SW 1271 (cell line): ENCODE measurements at regions not wholly inside any gene's neighbourhood (a gene's known extent, or its start where the extent isn't known, plus 50 kb on each side); places are given as distances from the start of the nearest gene placed in this dataset.

Experiments used
- DNase-seq, 2 experiments: peaks; one replicate each; lab custom pipeline; 2025; lab: John Stamatoyannopoulos, UW

DNA sequence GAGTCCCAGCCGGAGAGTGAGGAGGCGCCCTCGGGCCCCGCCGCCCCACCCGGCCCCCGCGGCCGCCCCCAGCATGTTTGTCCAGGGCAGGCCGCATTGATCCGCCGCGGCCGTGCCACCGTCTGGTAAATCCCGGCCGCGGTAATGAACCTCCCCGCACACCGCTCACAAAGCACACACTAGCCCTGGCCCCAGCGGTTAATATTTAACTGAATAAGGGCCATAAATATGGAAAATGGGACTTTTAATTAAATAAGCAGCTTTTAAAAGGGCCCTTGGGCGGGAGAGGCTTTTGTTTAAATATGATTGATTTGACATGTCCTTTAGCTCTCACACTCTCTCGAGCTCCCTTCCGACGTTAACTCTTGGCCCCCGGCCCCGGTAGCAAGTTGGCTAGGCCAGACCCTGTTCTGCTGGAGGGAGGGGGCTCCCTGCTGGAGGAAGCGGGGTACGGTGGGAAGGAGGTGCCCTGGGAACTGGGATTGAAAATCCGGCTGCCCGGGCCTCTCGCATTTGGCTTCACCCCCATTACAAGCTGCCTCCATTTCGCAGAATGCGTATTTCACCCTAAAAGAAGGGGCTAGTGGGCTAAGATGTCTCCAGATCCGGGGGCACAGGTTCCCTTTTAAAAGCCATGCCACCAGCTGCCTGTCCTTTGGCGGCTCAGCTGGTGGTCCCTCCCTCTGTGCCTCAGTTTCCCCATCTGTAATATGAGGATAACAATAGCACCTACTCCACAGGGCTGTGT, 199.8 kb downstream of the RBM19 start:
- DNase-seq, result no peak

DNA sequence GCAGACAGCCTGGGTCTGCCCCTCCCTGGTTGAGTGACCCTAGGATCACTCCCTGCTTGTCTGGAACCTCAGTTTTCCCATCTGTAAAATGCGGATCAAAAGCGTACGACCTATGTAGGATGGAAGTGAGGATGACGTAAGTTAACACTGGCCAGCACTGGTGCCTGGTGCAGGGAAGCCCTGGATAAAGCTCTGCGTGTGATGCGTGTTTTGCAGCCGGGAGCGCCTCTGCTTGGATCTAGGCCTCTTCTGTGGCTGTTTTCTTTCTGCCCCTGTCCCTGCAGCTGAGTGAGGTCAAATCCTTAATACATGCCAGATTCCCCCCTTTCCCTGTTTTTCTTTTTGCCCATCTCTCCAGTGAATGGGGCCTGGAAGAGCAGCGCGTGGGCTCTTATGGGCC, 201.5 kb downstream of the RBM19 start:
- no peak for DNase-seq

DNA sequence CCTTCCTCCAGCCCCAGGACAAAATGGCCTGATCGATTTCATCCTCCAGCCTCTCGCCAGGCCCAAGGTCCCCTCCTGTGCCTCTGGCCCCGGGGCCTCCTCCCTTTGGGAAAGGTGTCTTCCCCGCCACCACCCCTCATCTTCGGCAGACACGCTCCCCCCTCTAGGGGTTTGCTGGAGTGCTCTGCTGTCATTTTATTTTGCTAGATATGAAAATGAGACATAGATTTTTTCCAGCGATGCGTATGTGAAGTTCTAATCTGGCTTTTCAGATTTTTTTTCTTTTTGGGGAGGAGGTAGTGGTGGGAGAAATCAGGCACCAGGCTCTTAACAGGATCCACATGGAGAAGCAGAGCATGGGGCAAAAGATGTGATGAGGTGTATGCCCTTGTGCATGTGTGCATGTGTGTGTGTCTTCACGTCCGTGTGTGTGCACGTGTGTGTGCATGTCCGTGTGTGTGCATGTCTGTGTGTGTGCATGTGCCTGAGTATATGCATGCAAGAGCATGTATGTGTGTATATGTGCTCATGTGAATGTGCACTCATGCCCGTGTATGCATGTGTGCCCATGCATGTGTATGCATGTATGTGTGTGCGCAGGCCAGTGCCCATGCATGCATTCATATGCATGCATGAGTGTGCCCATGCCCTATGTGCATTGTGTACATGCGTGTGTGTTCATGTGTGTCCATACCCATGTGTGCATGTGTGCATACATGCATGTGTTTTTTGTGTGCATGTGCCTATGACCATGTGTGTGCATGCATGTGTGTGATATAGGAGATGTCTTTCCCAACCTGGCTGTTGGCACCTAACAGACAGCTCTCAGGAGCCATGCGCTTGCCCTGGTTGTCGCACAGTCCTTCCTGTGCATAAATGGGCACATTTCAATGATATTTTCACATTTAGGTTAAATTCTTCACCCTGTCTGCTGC, 203.0 kb downstream of the RBM19 start:
- no peak for DNase-seq

DNA sequence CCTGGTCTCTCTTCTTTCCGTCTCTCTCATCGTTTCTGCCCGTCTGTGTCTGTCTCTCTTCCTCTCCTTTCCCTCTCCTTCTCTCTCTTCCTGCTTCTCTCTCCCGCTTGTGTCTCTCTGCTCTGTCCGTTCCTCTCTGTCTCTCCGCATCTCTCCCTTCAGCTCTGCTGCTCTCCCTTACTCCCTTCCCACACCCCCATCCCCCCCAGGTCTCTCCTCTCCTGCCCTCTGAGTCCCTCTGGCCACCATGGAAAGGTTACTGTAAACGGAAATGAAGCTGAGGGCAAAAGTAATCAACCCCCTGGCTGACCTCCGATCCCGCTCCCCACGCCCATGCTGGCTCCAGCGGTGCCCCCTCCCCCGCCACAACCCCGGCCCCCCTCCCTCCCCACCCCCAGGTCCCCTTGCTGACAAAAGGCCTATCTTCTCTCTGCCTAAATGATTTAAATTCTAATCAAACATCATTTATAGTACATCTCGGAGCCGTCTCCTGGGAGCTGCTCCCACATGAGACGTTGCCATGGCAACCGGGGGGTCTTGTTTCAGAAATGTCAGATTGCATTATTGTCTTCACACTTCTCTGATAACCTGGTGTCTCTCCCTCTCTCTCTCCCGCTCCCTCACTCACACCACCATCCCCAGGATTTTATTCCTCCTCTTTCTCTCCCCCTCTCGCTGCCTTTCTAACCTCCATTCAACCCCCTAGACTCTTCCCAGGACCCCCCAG, 203.8 kb downstream of the RBM19 start:
- no peak for DNase-seq

DNA sequence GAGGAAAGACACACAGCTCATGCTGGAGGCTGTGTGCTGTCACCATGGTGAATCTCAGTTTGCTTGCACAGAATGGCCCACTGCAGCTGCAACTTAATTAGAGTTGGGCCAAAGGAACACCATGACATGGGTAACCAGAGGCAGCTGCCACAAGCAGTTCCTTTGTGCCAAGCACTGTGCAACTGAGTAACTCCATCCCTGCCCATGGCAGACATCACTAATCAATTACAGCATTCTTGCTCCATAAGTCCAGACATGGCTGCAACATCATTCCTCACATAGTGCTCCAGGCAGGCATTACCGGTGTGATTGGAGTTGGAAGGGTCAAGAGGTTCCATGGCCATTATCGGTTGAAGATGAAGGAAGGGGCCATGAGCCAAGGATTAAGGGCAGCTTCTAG, 207.0 kb downstream of the RBM19 start:
- no peak for DNase-seq

DNA sequence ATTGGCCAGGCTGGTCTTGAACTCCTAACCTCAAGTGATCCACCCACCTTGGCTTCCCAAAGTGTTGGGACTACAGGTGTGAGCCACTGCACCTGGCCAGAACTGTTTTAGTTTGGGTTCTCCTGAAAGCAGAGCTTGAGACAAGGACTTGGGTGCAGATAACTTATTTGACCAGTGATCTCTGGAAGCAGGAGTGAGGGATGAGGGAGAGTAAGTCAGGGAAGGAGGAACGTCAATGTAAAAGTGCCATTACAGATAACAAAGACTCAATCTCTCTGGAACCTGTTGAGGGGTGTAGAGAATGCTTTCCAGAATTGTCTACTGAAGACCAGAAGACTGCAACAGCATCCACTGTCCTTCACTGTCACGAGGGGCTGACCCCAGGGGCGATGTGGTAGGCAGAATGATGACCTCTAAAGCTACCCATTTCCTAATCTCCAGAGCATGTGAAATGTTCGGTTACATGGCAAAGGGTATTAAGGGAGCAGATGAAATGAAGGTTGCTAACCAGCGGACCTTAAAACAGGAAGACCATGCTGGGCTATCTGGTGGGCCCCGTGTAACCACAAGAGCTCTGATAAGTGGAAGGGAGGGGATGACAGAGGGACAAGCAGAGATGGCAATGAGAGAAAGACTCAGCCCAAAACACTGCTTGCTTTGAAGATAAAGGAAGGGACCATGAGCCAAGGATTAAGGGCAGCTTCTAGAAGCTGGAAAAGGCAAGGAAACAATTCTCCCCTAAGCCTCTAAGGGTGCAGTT, 207.8 kb downstream of the RBM19 start:
- no peak for DNase-seq

DNA sequence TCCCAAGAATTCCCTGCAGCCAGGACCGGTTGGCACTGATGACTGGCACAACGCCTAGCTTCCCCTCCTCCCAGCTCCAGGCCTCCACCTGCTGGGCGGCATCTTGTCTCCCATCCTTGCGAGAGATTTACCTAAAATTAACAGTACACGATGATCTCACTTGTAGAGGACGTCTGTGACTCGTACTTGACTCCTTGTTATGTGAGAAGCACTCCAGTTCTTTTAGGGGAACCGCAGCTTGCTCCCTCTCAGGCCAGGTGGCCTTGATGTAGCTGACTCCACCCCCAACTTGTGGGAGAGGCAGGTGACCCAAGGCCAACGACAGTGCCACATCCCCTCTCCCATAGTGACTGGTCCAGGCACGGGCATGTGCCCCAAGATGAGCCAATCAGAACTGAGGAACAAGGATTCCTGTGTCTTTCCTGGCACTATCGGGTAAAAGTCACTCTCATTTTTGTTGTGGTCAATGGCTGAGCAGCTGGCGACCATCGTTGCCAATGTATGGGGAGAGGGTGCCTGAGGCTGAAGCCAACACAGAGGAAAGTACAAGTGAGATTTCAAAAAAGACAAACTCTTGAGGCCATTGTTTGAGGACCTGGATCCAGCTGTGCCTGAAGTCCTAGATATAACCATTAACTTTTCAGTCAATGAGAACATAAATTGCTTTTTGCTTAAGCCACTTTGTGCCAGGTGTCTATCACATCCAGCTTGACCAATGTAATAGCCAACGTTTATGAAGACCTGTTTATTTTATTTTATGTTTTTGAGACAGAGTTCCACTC, 208.7 kb downstream of the RBM19 start:
- peak in 1 of 2 experiments; percentile 13 for DNase-seq

DNA sequence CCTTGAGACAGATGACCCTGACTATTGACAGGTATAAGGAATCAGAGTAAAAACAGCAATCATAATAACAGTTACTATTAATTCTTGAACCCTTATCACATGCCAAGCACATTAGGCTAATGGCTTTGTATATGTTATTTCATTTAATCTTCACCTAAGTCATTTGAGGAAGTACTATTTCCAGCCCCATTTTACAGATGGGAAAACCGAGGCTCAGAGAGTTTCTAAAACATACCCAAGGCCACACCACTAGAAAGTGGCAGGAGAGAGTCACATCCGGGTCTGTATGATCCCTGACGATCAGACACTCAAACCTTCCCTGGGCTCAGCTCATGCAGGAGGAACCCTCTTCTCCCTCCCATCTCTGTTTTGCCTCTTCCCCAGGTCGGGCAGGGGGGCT, 209.5 kb downstream of the RBM19 start:
- DNase-seq, result no peak

DNA sequence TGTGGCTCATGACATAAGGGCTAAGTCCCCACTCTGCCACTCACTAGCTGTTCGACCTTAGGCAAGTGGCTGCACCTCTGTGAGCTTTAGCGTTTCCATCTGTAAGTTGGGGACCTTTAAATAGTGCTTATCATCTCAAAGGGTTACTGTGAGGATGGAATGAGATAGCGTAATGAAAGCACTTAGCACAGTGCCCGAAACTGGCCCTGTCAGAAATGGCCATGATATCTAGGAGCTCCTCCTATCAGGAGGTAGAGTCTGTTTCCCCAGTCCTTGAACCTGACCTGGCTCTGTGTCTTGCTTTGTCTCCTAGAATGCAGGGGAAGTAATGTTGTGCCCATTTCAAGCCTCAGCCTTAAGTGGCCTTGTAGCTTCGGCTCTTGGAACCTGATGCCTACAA, 211.0 kb downstream of the RBM19 start:
- no peak for DNase-seq

DNA sequence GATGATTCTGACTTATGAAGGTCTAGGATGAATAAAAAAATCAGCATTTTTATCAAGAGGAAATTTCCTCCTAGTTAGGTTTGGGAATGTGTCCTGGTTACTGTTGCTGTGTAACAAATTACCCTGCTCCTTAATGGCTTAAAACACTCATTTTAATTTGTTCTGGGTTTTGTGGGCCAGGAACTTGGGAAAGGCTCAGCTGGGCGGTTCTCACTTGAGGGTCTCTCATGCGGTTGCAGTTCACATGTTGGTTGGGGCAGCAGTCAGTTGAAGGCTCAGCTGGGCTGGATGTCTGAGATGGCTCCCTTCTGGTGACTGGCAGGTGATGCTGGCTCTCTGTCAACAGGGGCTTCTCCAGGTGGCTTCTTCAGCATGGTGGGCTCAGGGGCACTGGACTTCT, 214.6 kb downstream of the RBM19 start:
- no peak for DNase-seq

DNA sequence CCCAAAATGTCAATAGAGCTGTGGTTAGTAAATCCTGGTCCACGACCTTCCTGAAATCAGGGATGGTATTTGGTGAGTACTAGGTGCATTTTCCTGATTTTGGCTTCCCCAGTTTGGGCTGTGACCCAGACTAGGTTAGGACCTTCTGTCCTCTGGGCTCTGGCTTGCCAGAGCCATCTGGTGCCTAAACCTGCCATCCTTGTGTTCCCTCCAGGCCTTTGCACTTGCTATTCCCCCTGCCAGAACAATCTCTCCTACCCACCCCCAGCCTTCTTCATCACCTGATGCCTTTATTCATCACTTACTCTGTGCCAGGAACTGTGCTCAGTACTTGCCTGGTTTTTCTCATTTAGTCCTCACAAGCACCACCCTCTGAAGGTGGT, 216.7 kb downstream of the RBM19 start:
- no peak for DNase-seq

DNA sequence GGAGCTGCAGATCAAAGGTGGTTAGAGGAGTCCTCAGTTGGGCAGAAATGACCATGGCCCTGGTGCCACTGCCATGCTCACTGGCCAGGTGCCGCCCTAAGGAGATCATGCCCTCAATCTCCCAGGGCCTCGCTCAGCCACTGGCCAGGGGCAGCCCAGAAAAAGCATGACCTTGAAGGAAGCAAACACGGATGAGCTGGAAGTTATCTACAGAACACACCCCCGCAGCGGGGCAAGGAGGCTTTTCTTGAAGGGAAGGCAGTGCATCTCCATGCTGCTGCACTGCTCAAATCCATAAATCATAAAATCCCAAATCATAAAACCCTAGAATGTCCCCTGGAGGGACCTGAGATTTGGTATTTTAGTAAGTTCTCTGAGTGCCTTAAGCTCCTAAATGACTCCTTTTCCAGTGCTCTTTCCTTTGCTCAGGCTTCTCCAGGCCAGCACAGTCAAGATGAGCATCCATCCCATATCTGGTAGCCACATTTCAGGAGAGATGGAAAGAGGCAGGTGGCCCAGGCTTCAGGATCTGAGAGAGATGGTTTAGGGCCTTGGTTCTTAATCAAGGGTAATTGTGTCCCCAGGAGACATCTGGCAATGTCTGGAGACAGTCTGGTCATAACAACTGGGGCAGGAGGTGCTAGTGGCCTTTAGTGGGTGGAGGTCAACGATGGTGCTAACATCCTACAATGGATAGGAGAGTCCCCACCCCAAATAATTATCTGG, 217.3 kb downstream of the RBM19 start:
- no peak for DNase-seq

DNA sequence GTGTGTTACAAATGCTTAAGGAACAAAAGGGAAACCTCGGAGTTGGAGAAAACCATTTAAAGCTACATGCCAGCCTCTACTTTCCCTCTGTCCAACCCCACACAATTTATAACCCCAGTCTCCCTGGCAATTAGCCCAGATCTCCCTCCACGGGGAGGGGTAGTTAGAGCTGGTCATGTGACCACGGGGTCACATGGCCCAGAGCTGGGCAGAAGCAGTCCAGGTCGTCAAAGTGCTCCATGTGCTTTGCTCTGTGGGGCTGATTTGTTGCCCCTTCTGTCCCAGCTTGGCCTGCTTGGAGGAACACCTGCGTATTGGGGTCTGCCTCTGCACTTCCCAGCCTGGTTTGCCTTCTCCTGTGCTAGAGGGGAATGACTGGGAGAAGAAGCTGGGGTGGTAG, 219.1 kb downstream of the RBM19 start:
- DNase-seq, result no peak

DNA sequence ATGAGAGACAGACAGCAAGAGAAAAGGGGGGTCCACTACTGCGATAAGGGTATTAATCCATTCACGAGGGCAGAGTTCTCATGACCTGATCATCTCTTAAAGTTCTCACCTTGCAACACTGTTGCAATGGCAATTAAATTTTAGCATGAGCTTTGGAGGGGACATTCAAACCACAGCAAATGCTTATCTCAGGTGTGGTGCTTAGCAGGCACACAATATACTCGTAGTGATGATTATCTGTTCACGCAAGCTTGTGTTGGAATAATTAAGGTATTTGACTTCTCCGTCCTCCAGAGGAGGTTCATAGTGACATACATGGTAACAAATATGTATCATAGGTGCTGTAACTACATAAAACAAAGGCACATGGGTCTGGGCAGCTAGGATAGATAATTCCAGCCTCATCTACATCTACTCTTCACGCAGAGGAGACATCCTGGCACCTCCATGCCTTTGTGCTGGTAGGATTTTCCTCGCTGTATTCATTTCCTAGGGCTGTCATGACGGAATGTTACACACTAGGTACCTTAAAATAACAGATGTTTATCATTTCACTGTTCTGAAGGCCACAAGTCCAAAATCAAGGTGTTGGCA, 221.2 kb downstream of the RBM19 start:
- DNase-seq, result no peak

DNA sequence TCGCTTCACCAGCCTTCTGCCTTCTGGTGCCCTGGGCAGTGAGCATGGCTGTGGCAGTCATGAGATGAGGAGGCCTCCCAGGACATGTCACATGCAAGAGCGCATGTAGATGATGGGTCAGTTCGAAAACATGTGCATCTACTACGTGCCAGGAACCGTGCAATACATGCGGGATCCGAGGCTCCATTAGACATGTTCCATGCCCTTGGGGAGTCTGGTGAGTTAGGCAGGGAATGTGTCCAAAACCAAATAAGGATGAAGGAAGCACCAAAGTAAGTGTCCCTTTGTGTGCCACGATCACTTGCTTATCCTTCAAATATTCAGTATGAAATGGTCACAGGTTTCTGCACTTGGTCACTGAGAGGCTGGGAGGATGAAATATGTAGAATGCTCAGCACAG, 223.3 kb downstream of the RBM19 start:
- no peak for DNase-seq

DNA sequence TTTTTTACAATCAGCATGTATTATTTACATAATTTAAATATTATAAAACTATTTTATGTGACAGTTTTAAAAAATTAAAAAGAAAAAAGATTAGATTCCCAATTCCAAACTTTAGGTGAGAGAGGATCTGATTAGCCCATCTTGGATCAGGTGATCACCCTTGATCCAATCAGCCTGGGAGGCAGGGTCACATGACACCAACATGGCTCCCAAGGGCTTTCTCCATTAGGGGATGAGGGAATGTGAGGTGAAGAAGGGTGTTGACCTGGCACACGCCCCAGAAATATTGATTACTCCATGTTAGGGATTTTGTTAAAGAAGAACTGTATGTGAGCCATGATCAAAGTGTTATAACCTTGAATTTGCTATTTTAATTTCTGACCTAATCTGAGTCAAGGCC, 225.4 kb downstream of the RBM19 start:
- no peak for DNase-seq

DNA sequence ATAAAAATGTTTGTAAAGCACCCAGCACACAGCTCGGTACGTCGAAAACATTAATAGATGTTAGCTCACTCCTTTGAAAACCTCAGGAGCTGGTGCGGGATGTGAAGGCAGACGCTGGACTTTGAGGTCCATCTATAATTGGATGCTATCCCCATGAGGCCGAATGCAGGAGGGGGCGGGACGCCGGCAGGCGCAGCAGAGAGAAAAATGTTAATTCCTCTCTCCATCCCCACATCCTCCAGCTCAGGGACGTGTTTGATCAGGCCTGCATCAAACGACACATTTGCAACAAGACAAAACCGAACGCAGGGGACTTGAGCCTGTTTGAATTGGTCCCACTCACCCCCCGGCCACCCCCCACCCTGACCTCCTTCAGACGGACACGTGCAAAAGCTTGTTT, 231.0 kb downstream of the RBM19 start:
- DNase-seq, result no peak

DNA sequence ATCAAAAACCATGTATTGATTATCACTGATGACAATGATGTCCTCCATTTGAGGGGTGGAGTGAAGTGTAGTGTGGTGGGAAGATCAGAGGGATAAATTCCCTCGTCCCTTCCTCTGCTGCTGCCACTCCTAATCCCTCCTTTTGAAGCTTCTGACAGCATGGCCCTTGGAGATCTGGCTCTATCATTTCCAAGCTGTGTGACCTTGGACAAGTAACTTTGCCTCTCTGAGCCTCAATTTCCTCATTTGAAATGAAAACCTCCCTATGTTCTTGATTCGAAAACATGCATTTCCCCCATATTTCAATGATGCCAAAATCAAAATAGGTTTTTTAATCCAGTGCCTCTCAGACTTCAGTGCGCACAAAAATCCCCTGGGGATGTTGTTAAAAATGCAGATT, 231.6 kb downstream of the RBM19 start:
- DNase-seq, result no peak

DNA sequence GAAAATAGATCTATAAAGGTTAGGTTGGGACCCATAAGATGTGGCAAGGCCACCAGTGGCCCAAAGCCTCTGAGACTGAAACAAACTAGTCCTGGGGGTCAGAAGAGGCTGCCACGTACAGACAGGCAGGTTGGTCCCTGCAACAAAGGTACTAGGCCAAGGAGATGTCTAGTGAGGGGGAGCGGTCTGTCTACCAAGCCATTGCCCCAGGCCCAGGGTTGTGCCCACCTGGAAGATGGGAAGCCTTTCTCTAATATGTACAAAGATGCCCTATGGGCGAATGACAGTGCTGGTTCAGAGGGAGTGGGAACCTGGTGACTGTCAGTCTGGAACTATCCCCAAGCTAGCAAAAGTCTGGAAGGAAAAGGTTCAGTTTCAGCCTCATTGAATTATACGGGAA, 233.2 kb downstream of the RBM19 start:
- no peak for DNase-seq

DNA sequence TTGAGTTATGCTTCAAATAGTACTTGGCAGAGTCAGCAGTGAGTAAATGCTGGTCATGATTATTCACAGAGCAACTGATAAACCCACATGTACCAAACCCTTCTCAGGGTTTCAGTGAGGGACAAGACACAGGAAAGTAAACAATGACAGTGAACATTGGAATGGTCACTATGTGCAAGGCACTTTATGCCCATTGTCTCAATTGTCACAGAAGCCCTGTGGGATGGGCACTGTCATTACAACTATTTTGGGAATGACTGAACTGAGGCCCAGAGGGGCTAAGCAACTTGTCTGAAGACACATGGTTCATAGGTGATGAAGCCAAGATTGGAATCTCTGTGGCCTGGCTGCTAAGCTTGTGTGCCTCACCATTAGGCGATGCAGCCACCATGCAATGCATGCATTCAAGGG, 238.5 kb downstream of the RBM19 start:
- DNase-seq, result peak; percentile 73 to 76
